HK-2 (cell line): ENCODE measurements at regions not wholly inside any gene's neighbourhood (a gene's known extent, or its start where the extent isn't known, plus 50 kb on each side); places are given as distances from the start of the nearest gene placed in this dataset.

ENCODE experiments used
- DNase-seq: peaks from one replicate; pipeline ENCODE4 v3.0.0-alpha.2; 2018; ENCODE audit not compliant: unreplicated experiment

- DNase-seq: no peak
These were observed 119.1 kb upstream of the NCK2 start for GRCh38 chr2:105625632-105626031.

- DNase-seq: no peak
These were observed 123.7 kb upstream of the NCK2 start for GRCh38 chr2:105621038-105621437.

GRCh38 chr2:105618351-105618659 lies 126.4 kb upstream of the NCK2 start:
- no peak for DNase-seq

DNA sequence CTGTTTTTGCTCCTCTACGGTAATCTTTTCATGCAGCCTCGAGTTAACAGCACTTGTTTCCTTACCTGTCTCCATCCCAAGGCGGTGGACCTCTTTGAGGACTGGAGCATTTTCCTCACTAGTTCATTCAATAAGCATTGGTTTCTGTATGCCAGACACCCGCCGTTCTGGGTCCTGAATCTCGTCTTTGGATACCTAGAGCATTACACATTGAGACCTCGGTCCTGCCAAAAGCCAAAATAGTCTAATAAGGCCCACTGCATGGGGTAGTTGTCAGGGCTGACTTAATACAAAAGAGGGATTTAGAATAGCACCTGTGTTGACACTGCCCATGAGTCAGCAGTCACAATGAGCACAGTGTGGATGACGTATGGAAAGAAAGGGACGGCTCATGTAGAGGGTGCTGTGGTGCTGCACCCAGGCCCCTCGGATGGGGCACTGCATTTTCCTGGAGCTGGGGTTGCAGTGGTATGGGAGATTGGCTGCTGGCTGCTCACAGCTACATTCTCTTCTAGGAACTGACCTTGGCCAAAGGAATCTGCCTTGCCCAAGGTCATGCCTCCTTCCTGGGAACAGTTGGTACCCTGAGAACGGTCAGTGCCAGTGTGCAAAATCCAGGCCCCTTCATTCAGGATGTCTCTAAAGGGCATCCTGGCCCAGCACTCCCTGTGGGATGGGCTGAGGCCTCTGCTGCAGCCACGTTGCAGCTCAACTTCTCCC lies 126.9 kb upstream of the NCK2 start:
- DNase-seq: no peak

- DNase-seq: no peak
These were observed 129.4 kb upstream of the NCK2 start for GRCh38 chr2:105615305-105615704.

DNA sequence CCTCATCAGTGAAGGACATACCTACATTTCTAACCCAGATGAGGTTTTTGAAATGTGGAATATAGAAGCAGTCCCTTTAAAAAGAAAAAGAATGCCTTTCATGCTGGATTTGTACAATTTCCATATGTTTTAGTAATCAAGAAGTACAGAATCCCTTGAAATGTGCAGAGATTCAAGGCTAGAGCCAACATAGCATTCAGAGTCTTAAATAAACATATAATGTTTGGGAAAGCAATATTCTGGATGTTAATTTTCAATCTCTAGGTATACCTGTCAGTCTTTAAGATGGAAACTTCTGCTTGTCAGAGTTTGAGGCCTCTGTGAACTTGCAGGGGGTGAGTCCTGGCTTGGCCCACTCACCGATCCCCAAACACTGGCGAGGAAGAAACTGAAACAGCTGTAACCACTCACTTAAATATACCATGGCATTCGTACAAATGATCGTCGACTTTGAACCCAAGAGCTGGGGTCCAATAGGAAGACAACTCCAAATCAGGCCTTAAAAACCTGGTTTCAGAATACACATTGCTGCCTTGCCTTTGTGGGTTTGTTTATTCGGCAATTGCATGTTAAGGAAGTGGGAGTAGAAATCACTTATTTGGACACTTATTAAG lies 132.8 kb upstream of the NCK2 start:
- no peak for DNase-seq

DNA sequence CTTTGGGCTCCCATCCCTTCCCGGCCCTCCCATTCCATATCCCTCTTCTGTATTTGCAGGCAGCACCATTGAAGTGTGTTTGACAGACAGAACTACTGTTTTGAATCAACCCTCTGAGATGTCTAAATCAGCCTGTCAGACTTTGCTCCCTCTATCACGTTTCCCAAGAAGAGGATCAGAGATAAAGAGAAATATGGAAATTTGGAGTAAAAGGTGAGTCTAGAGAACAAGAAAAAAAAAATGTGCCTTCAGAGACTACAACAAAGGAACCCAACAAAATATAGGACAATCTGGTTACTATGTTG lies 133.4 kb upstream of the NCK2 start:
- DNase-seq: no peak

GRCh38 chr2:105610576-105611332 lies 134.0 kb upstream of the NCK2 start:
- no peak for DNase-seq

GRCh38 chr2:105609746-105610402 lies 134.8 kb upstream of the NCK2 start:
- no peak for DNase-seq

- DNase-seq: no peak
These were observed 136.7 kb upstream of the NCK2 start for GRCh38 chr2:105607920-105608504.

DNA sequence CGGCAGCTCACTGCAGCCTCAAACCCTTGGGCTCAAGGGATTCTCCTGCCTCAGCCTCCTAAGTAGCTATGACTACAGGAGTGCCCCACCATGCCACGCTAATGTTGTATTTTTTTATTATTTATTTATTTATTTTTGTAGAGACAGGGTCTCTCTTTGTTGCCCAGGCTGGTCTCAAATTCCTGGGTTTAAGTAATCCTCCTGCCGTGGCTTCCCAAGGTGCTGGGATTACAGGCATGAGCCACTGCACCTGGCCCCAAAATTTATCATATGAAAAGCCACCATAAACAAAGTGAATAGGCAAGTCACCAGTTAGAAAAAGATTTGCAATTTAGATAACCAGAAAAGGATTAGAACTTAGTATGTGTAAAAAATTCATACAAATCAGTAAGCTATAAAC lies 138.6 kb upstream of the NCK2 start:
- no peak for DNase-seq

DNA sequence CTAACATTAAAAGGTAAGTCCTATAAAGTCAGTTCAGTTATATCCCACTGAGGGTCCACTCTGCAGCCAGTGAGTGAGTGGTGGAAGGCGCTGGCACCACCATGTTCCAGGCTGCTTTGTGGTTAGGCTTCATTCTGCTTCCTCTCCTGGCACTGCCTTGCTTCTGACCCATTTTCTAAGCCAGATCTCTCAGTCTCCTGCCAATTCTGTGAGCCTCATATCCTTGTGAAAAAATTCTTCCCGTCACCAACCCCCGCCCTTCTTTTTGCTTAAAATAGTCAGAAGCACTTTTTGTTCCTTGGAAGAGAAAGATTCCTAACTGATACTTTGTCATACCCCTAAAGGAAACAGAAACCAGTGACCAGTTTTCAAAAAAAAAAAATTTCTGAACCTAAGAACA lies 139.8 kb upstream of the NCK2 start:
- no peak for DNase-seq

GRCh38 chr2:105600949-105601794 lies 143.5 kb upstream of the NCK2 start:
- no peak for DNase-seq

GRCh38 chr2:105600602-105600948 lies 144.1 kb upstream of the NCK2 start:
- no peak for DNase-seq

- DNase-seq: no peak
These were observed 144.7 kb upstream of the NCK2 start for GRCh38 chr2:105600037-105600442.

DNA sequence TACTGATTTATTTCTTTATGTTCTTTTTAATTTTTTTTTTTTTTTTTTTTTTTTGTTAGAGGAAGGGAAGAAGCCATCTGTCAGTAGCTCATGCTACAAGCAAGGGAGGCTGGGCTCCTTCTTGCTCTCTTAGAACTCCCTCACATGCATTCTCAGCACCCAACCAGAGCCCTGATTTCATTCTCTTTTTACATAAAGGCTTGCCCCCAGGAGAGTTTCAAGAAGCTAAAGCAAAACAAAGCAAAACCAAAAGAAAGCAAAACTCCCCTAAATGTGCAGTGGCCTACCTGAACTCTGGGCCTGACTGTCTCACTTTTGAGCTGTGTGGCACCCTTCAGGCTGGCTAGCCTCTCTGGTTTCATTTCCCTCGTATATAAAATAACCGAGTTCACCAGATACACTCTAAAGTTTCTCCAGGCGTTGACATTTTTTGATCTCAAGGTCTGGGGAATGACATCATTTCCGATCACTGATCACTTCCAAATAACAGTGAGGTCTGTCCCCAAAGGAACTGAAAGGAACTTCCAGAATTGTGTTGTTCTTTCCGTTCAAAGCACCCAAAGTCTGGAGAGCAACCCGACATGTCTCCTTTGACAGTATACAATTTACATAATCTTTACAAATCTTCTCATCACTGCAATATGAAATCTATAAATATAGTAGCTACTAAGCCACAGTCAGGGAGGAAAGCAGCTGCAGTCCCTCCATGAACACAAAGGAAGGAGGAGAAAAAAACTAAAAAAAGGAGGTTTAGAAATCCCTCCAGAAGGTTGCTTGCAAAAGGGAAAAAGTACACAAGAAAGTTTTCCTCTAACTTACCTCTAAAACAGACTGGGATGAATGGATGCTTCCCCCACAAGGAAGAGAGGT lies 145.6 kb upstream of the NCK2 start:
- DNase-seq: no peak

GRCh38 chr2:105597806-105598803 lies 146.6 kb upstream of the NCK2 start:
- DNase-seq: no peak

DNA sequence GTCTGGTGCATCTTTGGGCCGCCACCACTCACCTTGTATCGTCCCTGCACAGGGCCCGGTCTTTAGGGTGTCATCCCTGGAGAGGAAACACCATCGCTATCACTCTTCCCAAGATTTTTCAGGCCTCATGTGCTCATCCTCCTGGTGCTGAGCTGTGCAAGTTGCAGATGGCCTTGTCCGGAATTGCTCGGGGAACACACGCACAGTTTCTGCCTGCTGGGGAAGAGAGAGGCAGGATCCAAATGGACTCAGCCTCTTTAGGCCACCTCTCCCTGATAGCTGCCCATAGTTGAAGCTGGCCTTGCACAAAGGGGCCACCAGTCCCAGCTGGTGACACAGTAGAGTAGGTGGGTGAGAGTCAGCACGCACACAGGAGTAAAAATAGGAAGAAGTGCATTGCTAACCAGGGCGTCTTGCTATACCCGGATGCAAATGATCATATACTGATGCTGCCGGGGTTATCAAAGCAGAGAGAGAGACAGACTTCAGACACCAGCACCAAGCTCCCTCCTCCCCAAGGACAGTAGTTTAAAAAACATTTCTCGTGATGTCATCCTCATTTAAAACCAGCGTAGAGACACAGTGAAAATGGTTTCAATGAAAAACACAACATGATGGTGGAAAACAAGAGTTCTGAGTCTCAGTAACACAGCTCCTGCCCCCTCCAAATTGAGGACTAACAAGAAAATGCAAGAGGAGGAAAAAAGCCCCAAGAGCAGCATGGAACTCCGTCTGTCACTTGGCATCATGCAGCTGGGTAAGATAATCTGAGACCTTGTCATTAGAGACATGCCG lies 147.5 kb upstream of the NCK2 start:
- no peak for DNase-seq
